ENCODE measurements at regions not wholly inside any gene's neighbourhood (a gene's known extent, or its start where the extent isn't known, plus 50 kb on each side); places are given as distances from the start of the nearest gene placed in this dataset.
"Not testable (repeated sequence)": the region's sequence is repeated elsewhere in the genome, so short reads cannot be mapped to it uniquely, and the experiment has no call there.

GRCh38 chr2:14425869-14426268 is 206.6 kb upstream of the LRATD1 start:
- no peak for DNase-seq (ENCODE audit: low read depth)

- DNase-seq (ENCODE audit: low read depth): no peak
These were observed 204.5 kb upstream of the LRATD1 start for GRCh38 chr2:14428056-14428455.

- no peak for DNase-seq (ENCODE audit: low read depth)
These were observed 198.5 kb upstream of the LRATD1 start for GRCh38 chr2:14433946-14434495.

GRCh38 chr2:14445670-14446069 is 186.8 kb upstream of the LRATD1 start:
- DNase-seq (ENCODE audit: low read depth): no peak

- DNase-seq (ENCODE audit: low read depth): no peak
These were observed 184.2 kb upstream of the LRATD1 start for GRCh38 chr2:14448340-14448739.

GRCh38 chr2:14451312-14451711 is 181.2 kb upstream of the LRATD1 start:
- no peak for DNase-seq (ENCODE audit: low read depth)

GRCh38 chr2:14454202-14454601 is 178.3 kb upstream of the LRATD1 start:
- no peak for DNase-seq (ENCODE audit: low read depth)

- DNase-seq (ENCODE audit: low read depth): no peak
These were observed 172.7 kb upstream of the LRATD1 start for GRCh38 chr2:14459786-14460325.

GRCh38 chr2:14475994-14476393 is 156.5 kb upstream of the LRATD1 start:
- no peak for DNase-seq (ENCODE audit: low read depth)

GRCh38 chr2:14479486-14479885 is 153.0 kb upstream of the LRATD1 start:
- no peak for DNase-seq (ENCODE audit: low read depth)

- DNase-seq (ENCODE audit: low read depth): no peak
These were observed 152.4 kb upstream of the LRATD1 start for GRCh38 chr2:14480120-14480519.

- DNase-seq (ENCODE audit: low read depth): no peak
These were observed 151.6 kb upstream of the LRATD1 start for GRCh38 chr2:14480906-14481305.

GRCh38 chr2:14492920-14493503 is 139.5 kb upstream of the LRATD1 start:
- DNase-seq (ENCODE audit: low read depth): no peak

- no peak for DNase-seq (ENCODE audit: low read depth)
These were observed 137.8 kb upstream of the LRATD1 start for GRCh38 chr2:14494759-14495158.

GRCh38 chr2:14501061-14501460 is 131.5 kb upstream of the LRATD1 start:
- no peak for DNase-seq (ENCODE audit: low read depth)

GRCh38 chr2:14506955-14507354 is 125.6 kb upstream of the LRATD1 start:
- DNase-seq (ENCODE audit: low read depth): not testable (repeated sequence)

GRCh38 chr2:14511541-14511940 is 121.0 kb upstream of the LRATD1 start:
- no peak for DNase-seq (ENCODE audit: low read depth)

GRCh38 chr2:14513903-14514302 is 118.6 kb upstream of the LRATD1 start:
- no peak for DNase-seq (ENCODE audit: low read depth)

- DNase-seq (ENCODE audit: low read depth): no peak
These were observed 115.7 kb upstream of the LRATD1 start for GRCh38 chr2:14516844-14517243.

- DNase-seq (ENCODE audit: low read depth): no peak
These were observed 114.8 kb upstream of the LRATD1 start for GRCh38 chr2:14517731-14518130.

- no peak for DNase-seq (ENCODE audit: low read depth)
These were observed 112.1 kb upstream of the LRATD1 start for GRCh38 chr2:14520385-14520945.

GRCh38 chr2:14524041-14524802 is 108.3 kb upstream of the LRATD1 start:
- no peak for DNase-seq (ENCODE audit: low read depth)

- DNase-seq (ENCODE audit: low read depth): no peak
These were observed 107.8 kb upstream of the LRATD1 start for GRCh38 chr2:14524803-14525080.
